Gastrocnemius medialis (tissue), 4 donors: ENCODE measurements at regions not wholly inside any gene's neighbourhood (a gene's known extent, or its start where the extent isn't known, plus 50 kb on each side); places are given as distances from the start of the nearest gene placed in this dataset.

Experiments used
- CTCF ChIP-seq, 5 experiments: fragments of 450-650 bp in 3 of 5; fragments of 200-600 bp in 2 of 5; sonication (generic) in 2 of 5; IDR thresholded peaks in 4 of 5; conservative IDR thresholded peaks in 1 of 5; 1 replicate in 4 of 5; 2 replicates in 1 of 5; pipeline ENCODE4 v1.5.1; 2016 to 2019; ENCODE audit warnings: antibody characterized with exemption in 5 of 5, mild to moderate bottlenecking in 3 of 5, moderate library complexity in 3 of 5
- POLR2A ChIP-seq, 2 donors: fragments of 450-650 bp; IDR thresholded peaks; one replicate each; pipeline ENCODE4 v1.6.1; 2017; ENCODE audit warnings: antibody characterized with exemption in 2 of 2, mild to moderate bottlenecking in 2 of 2, moderate library complexity in 2 of 2

- TF ChIP-seq CTCF (IDR thresholded peaks at IDR 0.05 in 4 of 5, conservative IDR thresholded peaks at IDR 0.05 in 1 of 5) (no peak), POLR2A (IDR thresholded peaks at IDR 0.05) (no peak)
These were observed 172.7 kb upstream of the CCL2 start for GRCh38 chr17:34082404-34082803.
